ENCODE measurements at regions not wholly inside any gene's neighbourhood (a gene's known extent, or its start where the extent isn't known, plus 50 kb on each side); places are given as distances from the start of the nearest gene placed in this dataset.

DNA sequence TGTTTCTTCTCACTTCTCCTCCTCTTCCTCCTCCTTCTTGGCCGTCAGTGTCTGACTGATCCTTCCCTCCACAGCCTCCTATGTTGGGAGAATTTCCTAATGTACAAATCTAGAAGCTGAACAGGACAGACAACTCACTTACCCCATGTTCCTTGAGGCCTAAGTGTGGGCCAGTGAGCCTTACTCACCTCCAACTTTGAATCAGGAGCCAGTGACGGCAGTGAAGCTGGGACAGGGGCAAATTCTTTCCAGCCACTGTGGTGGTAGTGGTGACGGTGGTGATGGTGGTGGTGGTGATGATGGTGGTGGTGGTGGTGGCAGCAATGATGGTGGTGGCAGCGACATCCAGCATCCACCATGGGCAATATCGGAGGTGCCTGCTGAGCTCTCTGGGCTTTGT is 166.3 kb downstream of the FAM43A start:
- H3K9me3 ChIP-seq = no peaks in the 10 kb centered on the region
- no peak overlapping the region for H3K4me3 ChIP-seq
- TF ChIP-seq, protein P1, sequence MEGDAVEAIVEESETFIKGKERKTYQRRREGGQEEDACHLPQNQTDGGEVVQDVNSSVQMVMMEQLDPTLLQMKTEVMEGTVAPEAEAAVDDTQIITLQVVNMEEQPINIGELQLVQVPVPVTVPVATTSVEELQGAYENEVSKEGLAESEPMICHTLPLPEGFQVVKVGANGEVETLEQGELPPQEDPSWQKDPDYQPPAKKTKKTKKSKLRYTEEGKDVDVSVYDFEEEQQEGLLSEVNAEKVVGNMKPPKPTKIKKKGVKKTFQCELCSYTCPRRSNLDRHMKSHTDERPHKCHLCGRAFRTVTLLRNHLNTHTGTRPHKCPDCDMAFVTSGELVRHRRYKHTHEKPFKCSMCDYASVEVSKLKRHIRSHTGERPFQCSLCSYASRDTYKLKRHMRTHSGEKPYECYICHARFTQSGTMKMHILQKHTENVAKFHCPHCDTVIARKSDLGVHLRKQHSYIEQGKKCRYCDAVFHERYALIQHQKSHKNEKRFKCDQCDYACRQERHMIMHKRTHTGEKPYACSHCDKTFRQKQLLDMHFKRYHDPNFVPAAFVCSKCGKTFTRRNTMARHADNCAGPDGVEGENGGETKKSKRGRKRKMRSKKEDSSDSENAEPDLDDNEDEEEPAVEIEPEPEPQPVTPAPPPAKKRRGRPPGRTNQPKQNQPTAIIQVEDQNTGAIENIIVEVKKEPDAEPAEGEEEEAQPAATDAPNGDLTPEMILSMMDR (IDR thresholded peaks at IDR 0.05) = no peak
- no peak for DNase-seq (ENCODE audit: low spot score)
- peaks cover 0 to 5% of the 10 kb centered on the region in 2 donors for H3K4me1 ChIP-seq (ENCODE audit: control insufficient read depth in 1 of 2, low read depth in 2 of 2)
- ATAC-seq (ENCODE audit: insufficient number of reproducible peaks, low FRiP score, low read depth) = no peak
- no peaks in the 10 kb centered on the region for H3K36me3 ChIP-seq
- H3K27ac ChIP-seq = no peak overlapping the region
- H3K27me3 ChIP-seq (replicated peaks; ENCODE audit: insufficient read depth) = no peaks in the 10 kb centered on the region

DNA sequence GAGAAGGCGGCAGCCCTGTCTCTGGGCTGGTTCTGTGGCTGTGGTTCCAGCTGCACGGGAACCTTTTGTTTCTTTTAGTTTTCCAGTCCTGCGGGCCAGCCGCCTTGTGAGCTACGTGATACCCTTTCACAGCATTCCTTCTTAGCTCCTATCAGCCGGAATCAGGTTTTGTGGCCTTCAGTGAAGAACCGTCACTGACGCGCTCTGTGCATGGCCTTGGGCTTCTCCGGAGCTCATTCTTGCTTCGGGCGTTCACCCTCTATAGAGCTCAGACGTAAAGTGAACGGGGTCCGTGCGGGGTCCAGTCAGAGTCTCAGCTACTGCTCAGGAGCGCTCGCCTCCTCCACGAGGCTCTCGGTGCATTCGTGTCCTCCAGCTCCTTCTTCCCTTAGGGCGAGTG is 166.7 kb downstream of the FAM43A start:
- H3K4me3 ChIP-seq = no peak overlapping the region
- H3K27ac ChIP-seq = no peak overlapping the region
- H3K36me3 ChIP-seq = no peaks in the 10 kb centered on the region
- TF ChIP-seq, protein P1 (IDR thresholded peaks at IDR 0.05) = no peak
- no peaks in the 10 kb centered on the region for H3K27me3 ChIP-seq (replicated peaks; ENCODE audit: insufficient read depth)
- ATAC-seq (ENCODE audit: insufficient number of reproducible peaks, low FRiP score, low read depth) (no peak), DNase-seq (ENCODE audit: low spot score) (no peak)
- no peaks in the 10 kb centered on the region for H3K9me3 ChIP-seq
- H3K4me1 ChIP-seq (ENCODE audit: control insufficient read depth in 1 of 2, low read depth in 2 of 2) = peaks cover 0 to 5% of the 10 kb centered on the region in 2 donors

DNA sequence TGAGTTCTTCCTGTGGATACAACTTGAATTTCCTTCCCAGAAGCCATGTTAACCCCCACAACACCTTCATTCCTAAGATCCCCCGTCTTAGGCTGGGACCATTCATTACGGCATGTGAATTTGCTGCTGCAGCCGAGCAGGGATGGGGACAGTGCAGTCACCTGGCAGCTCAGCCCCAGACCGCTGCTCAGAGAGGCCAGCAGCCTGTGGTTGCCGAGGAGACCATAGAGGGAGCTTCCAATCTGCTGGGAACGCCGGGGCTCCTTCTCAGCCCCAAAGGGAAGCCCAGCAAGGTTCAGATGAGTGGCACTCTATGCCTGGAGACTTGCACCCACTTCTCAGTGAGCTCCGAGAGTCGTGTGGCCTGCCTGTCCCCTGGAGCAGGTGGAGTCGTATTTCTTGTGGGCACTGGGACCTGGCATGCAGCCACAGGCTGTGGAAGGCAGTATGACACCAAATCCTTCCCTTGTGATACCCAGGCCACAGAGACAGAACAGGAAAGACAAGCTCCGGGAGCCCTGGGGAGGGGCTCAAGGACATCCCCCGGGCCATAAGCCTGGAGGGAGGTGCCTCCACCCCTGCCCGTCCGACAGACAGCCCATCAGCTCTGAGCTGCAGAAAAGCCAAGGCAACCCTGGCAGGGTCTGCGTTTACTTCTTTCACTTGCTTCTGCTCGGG is 167.3 kb downstream of the FAM43A start:
- DNase-seq (ENCODE audit: low spot score) = no peak
- H3K27ac ChIP-seq = no peak overlapping the region
- TF ChIP-seq, protein P1 (IDR thresholded peaks at IDR 0.05) = no peak

DNA sequence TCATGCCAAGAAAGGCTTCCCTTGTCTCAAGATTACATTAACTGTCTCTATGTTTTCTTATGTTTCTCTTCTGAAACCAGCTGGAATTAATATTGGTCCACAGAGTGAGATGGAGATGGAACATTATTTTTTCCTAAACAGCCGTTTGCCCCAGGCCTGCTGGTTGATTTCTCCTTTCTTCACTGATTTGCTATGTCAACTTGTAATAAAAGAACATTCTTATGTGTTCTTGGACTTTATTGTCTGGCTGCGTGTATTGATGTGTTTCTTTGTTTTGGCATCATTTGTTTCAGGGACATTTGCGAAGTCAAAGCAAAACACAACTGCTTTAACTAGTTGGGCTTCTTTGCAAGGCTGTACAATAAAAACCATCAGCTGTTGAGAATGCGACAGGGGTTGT is 168.5 kb downstream of the FAM43A start:
- Histone ChIP-seq H3K27me3 (replicated peaks; ENCODE audit: insufficient read depth) (no peaks in the 10 kb centered on the region), H3K9me3 (no peaks in the 10 kb centered on the region), H3K36me3 (no peaks in the 10 kb centered on the region), H3K4me3 (no peak overlapping the region), H3K4me1 (ENCODE audit: control insufficient read depth in 1 of 2, low read depth in 2 of 2) (peaks cover 0 to 5% of the 10 kb centered on the region in 2 donors), H3K27ac (no peak overlapping the region)
- TF ChIP-seq, protein P1 (IDR thresholded peaks at IDR 0.05) = no peak
- ATAC-seq (ENCODE audit: insufficient number of reproducible peaks, low FRiP score, low read depth) (no peak), DNase-seq (ENCODE audit: low spot score) (no peak)

More for the DNA sequence above, 167.3 kb downstream of the FAM43A start:
- Histone ChIP-seq H3K4me3 (no peak overlapping the region), H3K27me3 (replicated peaks; ENCODE audit: insufficient read depth) (no peaks in the 10 kb centered on the region), H3K9me3 (no peaks in the 10 kb centered on the region), H3K36me3 (no peaks in the 10 kb centered on the region), H3K4me1 (ENCODE audit: control insufficient read depth in 1 of 2, low read depth in 2 of 2) (peaks cover 0 to 5% of the 10 kb centered on the region in 2 donors)
- ATAC-seq (ENCODE audit: insufficient number of reproducible peaks, low FRiP score, low read depth) = no peak

DNA sequence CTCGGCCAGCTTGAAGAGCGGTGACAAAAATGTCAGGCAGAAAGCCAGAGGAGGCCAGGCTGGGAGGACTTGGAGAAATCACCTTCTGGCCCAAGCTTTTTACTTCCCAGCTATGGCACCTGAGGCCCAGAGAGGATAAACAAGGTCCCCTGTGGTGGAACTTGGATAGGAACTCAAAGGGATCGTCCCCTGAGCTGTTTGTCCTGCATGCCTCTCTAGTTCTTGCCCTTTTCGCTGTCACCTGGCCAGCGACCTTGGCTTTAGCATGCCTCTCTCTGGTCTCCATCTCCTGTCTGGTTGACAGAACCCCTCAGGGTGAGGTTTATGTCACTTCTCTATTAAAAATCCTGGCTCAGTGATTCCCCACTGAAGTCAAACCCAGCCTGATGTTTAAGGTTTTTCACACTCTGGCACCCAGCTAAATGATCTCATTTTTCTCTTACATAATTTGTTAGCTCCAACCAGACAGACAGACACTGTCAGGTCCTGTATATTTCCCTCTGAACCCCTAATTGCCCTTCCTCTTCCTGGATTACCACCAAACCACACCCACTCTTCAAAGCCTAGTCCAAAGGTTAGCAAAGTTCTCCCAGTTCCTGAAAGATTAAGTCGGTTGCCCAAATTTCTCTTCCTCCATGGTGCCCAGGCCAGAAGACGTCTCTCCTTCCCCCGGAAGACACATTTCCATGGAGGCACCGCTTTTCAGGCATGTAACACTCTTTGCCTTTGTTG is 169.1 kb downstream of the FAM43A start:
- no peak overlapping the region for H3K27ac ChIP-seq
- H3K4me1 ChIP-seq (ENCODE audit: control insufficient read depth in 1 of 2, low read depth in 2 of 2) = peaks cover 0 to 5% of the 10 kb centered on the region in 2 donors
- H3K4me3 ChIP-seq = no peak overlapping the region
- no peak for DNase-seq (ENCODE audit: low spot score)
- H3K36me3 ChIP-seq = no peaks in the 10 kb centered on the region
- ATAC-seq (ENCODE audit: insufficient number of reproducible peaks, low FRiP score, low read depth) = no peak
- no peaks in the 10 kb centered on the region for H3K9me3 ChIP-seq
- no peaks in the 10 kb centered on the region for H3K27me3 ChIP-seq (replicated peaks; ENCODE audit: insufficient read depth)
- TF ChIP-seq, protein P1 (IDR thresholded peaks at IDR 0.05) = no peak

All from thoracic aorta (tissue), 2 donors.